22Rv1 (cell line): ENCODE measurements at regions not wholly inside any gene's neighbourhood (a gene's known extent, or its start where the extent isn't known, plus 50 kb on each side); places are given as distances from the start of the nearest gene placed in this dataset.

Source experiments
- CTCF ChIP-seq: fragments of 450-650 bp; IDR thresholded peaks from 2 replicates; pipeline ENCODE4 v1.5.1; 2017; ENCODE audit warnings: mild to moderate bottlenecking
- ZFX ChIP-seq: fragments of 450-650 bp; IDR thresholded peaks from 2 replicates; pipeline ENCODE4 v1.6.1; 2017; ENCODE audit warnings: antibody characterized with exemption, borderline replicate concordance

- TF ChIP-seq CTCF, result no peak
- TF ChIP-seq ZFX, result no peak
Measured at GRCh38 chr3:158925021-158925420, 123.2 kb downstream of the MFSD1 start.
